Colonic mucosa (tissue), 4 donors: ENCODE measurements at regions not wholly inside any gene's neighbourhood (a gene's known extent, or its start where the extent isn't known, plus 50 kb on each side); places are given as distances from the start of the nearest gene placed in this dataset.

Source experiments
- DNase-seq: peaks from one replicate; pipeline ENCODE4 v3.0.0-alpha.2; 2020
- H3K27ac ChIP-seq: fragments of 200-600 bp; one replicate; pipeline ENCODE4 v1.8.0; 2021
- H3K27me3 ChIP-seq: fragments of 200-600 bp; one replicate; pipeline ENCODE4 v1.8.0; 2021
- H3K36me3 ChIP-seq: fragments of 200-600 bp; one replicate; pipeline ENCODE4 v1.8.0; 2021
- H3K4me1 ChIP-seq: fragments of 200-600 bp; one replicate; pipeline ENCODE4 v1.8.0; 2021; ENCODE audit warnings: mild to moderate bottlenecking
- H3K4me3 ChIP-seq: fragments of 200-600 bp; one replicate; pipeline ENCODE4 v1.8.0; 2021
- H3K9ac ChIP-seq, 2 donors: one replicate each; pipeline ENCODE4 v1.7.0; 2013; ENCODE audit warnings: control low read depth in 2 of 2, low read depth in 2 of 2, low read length in 2 of 2
- H3K9me3 ChIP-seq: fragments of 200-600 bp; one replicate; pipeline ENCODE4 v1.8.0; 2021
- CTCF ChIP-seq: fragments of 200-600 bp; IDR thresholded peaks from one replicate; pipeline ENCODE4 v1.8.0; 2022; ENCODE audit warnings: antibody characterized with exemption, mild to moderate bottlenecking
- intact Hi-C: fragments of 100-400 bp; cut with DNase I; formaldehyde crosslinking; loops from one replicate; pipeline ENCODE4 v1.14.1; 2022
- donor health status: healthy.
- donor health status: DM: no; HTN: no; CAD: no.
- donor health status: DM: no; HTN: no; CAD: no.

GRCh38 chr3:43190670-43191069 is 84.8 kb upstream of the POMGNT2 start:
- Histone ChIP-seq H3K36me3 (no peaks in the 10 kb centered on the region), H3K27ac (no peak overlapping the region), H3K9me3 (no peaks in the 10 kb centered on the region), H3K27me3 (no peaks in the 10 kb centered on the region), H3K4me1 (peaks cover 9% of the 10 kb centered on the region), H3K4me3 (no peak overlapping the region), H3K9ac (no peak overlapping the region)
- DNase-seq = no peak
- TF ChIP-seq CTCF = no peak
- intact Hi-C loops = no loop called here

DNA sequence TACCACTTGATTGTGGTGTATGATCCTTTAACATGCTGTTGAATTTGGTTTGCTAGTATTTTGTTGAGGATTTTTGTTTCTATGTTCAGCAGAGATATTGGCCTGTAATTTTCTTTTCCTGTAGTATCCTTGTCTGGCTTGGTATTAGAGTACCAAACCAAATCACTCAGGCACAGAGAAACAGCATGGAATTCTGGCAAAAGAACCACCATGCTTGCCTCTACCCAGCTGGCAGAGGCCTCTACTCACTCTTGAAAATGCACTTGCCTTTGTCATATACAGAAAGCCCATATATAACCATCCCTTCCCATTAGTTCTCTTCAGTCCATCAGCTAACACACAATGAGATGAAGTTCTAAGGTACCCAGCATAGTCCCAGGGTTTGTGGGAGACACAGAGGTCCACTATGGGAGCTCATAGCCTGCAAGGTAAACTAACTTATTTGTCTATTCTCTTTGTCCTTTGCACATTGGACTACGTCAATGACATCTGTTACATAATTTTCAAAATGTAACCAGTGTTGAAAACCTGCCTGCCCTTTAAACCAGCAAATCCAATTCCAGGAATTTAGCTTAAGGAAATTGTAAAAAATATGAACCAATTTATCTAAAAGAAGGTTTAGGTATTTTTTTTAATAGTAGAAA is 82.1 kb upstream of the POMGNT2 start:
- no peaks in the 10 kb centered on the region for H3K9me3 ChIP-seq
- DNase-seq = no peak
- intact Hi-C loops = no loop called here
- no peaks in the 10 kb centered on the region for H3K4me1 ChIP-seq
- no peaks in the 10 kb centered on the region for H3K36me3 ChIP-seq
- no peaks in the 10 kb centered on the region for H3K27me3 ChIP-seq
- H3K9ac ChIP-seq = no peak overlapping the region
- no peak overlapping the region for H3K27ac ChIP-seq
- no peak for TF ChIP-seq CTCF
- H3K4me3 ChIP-seq = no peak overlapping the region

DNA sequence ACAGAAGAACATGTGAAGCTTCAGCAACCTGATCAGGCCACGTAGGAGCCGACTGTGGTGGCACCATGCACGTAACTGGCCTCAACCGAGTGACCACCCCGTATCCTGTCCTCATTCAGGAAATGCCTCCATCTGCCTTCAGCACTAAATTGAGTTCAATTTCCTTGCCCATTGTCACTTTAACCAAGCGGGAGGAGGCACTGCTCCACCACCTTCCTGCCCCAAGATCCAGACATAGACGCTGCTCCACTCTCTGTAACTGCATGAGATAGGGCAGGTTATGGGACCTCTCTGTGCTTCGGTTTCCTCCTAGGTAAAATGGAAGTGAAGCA is 80.1 kb upstream of the POMGNT2 start:
- Histone ChIP-seq H3K4me3 (no peak overlapping the region), H3K9ac (no peak overlapping the region), H3K27ac (no peak overlapping the region), H3K27me3 (no peaks in the 10 kb centered on the region), H3K36me3 (no peaks in the 10 kb centered on the region), H3K9me3 (no peaks in the 10 kb centered on the region), H3K4me1 (peaks cover 5% of the 10 kb centered on the region)
- TF ChIP-seq CTCF = no peak
- no peak for DNase-seq
- intact Hi-C loops = no loop called here

DNA sequence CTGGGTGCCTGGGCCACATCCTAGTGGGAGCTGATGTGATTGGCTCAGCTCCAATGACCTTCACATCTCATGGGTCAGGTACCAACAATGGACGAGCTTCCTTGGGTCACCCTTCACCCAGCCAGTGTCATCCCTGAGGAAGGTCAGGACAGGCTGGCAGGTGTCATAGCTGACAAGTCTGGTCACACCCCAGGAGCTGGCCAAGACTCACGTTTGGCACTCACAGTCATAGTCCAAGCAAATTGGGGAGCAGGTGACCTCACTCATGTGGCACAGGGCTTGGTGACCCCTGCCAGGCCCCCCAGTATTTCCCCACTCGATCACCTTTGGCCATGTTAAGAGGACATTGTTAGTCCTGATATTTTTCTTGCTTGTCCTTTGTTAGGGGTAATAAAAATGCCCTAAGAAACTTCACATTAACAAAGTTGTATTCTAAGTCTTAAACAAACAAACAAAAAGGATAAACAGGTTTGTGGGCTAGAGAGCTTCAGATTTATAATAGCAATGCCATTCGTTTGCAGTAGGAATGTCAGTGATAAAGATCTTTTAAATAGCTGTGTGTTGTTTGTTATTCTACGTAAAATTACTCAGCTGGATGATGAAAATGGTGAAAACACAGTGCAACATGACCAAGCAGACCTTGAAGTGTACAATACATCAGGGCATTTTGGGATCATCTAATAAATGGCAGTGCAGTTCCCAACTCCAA is 79.5 kb upstream of the POMGNT2 start:
- no peak overlapping the region for H3K27ac ChIP-seq
- no peaks in the 10 kb centered on the region for H3K27me3 ChIP-seq
- intact Hi-C loops = no loop called here
- H3K9ac ChIP-seq = no peak overlapping the region
- H3K9me3 ChIP-seq = no peaks in the 10 kb centered on the region
- no peak for DNase-seq
- H3K4me1 ChIP-seq = peaks cover 11% of the 10 kb centered on the region
- TF ChIP-seq CTCF = no peak
- no peak overlapping the region for H3K4me3 ChIP-seq
- H3K36me3 ChIP-seq = no peaks in the 10 kb centered on the region

DNA sequence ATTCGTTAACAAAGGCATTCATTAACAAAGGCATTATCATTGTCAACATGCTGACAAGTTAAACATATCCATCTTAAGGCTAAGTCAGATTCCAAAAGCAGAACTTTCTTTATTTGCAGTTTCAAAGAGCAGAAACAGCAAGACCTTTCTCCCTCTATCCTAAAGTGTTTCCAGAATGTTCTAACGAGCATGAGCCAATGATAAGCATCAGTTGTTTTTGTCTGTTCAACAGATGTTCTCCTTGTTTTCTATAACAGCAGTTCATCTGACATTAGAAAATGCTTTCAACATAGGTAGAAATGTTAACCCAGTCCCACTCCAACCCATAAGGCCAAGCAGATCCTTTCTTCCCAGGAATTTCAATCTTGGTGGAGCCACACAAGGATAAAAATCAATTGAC is 77.6 kb upstream of the POMGNT2 start:
- Histone ChIP-seq H3K27me3 (no peaks in the 10 kb centered on the region), H3K36me3 (no peaks in the 10 kb centered on the region), H3K9ac (no peak overlapping the region), H3K9me3 (no peaks in the 10 kb centered on the region), H3K27ac (no peak overlapping the region), H3K4me3 (no peak overlapping the region), H3K4me1 (peaks cover 19% of the 10 kb centered on the region)
- no peak for DNase-seq
- no peak for TF ChIP-seq CTCF
- intact Hi-C loops = no loop called here
